ENCODE measurements at regions not wholly inside any gene's neighbourhood (a gene's known extent, or its start where the extent isn't known, plus 50 kb on each side); places are given as distances from the start of the nearest gene placed in this dataset.

GRCh38 chr2:128559533-128560515 is 241.2 kb upstream of the HS6ST1 start:
- DNase-seq: no peak

DNA sequence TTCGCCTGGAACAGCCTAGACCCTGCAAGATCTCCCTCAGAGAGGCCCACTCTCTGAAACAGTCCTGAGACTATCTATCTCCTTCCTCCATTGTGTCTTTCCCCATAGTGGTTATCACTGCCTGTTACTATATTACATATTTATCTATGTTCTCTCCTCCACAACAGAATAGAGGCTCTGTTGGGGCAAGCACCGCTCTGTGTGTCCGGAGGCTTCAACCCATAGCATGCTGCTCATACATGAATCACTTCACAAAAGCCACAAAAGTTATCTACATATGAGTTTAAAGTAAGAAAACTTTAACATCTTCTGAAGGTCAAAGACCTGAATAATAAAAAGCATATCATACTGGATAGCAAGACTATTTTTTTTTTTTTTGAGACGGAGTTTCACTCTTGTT is 242.1 kb upstream of the HS6ST1 start:
- DNase-seq: no peak

- no peak for DNase-seq
These were observed 244.0 kb upstream of the HS6ST1 start for GRCh38 chr2:128562471-128563347.

DNA sequence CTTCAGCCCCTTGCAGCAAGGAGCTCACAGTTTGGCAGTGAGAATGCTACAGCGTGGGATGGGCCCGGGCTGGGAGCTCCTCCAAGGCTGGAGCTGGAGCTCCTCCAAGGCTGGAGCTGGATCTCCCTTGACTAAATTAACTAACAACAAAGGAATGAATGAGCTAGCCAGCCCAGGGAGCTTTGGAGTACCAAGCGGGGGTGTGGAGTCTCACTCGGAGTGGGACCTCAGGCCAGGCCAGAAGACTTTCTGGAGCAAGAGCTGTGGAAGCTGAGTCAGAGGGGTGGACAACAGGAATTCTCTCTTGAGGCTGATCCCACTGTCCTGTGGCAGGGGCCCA is 244.7 kb upstream of the HS6ST1 start:
- no peak for DNase-seq

- DNase-seq: no peak
These were observed 245.5 kb upstream of the HS6ST1 start for GRCh38 chr2:128564131-128564530.

DNA sequence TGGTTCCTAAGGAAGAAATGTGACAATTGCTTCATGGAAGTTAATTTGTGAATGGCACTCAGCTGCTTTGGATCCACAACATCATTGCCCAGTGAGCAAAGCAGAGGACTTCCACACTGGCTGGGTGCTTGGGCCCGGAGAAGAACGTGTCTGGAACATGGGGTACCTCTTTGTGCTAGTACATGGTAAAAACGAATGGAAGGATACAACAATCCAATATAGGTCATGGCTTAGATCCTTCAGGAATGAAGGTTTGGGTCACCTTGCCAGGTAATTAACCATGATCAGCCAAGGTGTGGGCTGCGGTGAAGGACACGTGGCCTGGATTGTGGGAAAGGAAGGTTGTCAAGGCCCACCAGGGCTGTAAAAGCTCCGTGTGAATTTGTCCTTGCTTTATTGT is 245.9 kb upstream of the HS6ST1 start:
- no peak for DNase-seq

DNA sequence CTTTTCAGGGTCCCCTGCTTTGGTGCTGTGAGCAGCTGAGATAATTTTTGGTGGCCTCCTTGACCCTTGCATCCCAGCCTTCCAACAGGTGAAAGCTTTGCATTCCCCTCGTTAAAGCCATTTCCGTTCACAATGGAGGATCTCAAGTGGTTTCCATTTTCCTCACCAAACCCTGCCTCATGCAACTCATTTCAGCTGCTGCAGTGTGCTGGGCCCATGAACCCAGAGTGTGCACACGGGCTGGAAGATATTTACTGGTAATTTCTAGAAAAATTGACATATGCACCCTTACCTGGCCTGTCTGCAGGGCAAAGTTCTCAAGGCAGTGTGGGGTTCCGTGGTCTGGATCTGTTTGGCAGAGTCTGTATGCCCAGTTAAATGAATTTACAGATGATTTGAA is 246.8 kb upstream of the HS6ST1 start:
- no peak for DNase-seq

- DNase-seq: no peak
These were observed 248.0 kb upstream of the HS6ST1 start for GRCh38 chr2:128566671-128567070.

DNA sequence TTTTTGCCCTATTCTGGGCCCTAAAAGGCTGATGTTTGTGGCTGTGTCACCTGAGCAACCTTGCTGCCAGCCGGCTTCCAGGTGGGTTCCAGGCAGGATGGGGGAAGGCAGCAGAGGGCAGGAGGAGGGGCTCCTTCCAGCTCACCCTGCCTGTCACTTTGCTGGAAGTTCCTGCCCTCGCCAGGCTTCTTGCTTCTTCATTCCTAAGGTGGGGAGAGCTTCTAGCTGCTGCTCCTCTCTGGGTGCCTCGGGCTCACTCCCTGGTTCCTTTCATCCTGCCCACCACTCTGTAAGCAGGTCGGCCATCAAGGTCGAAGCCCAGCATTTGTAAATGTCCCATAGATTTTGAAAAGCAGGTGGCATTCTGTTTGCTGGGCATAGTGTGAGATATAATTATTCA is 249.4 kb upstream of the HS6ST1 start:
- DNase-seq: no peak

DNA sequence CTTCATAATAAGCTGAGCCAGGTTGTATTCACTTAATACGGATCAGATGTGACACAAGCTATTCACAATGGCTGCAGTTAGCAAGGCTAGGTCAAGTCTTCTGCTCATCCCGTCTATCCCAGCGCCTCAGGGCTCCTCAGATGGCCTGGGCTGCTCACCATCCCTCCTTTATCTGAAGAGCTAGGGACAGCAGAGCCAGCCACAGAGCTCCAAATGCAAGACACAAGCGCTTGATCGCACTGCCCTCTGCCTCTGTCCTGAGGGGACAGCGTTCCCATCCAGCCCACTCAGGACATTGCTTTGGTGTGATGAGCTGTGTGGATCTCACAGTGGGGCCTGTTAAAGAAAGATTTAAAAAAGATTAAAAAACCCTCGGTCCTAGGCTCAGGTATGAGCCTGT is 254.4 kb upstream of the HS6ST1 start:
- DNase-seq: no peak

DNA sequence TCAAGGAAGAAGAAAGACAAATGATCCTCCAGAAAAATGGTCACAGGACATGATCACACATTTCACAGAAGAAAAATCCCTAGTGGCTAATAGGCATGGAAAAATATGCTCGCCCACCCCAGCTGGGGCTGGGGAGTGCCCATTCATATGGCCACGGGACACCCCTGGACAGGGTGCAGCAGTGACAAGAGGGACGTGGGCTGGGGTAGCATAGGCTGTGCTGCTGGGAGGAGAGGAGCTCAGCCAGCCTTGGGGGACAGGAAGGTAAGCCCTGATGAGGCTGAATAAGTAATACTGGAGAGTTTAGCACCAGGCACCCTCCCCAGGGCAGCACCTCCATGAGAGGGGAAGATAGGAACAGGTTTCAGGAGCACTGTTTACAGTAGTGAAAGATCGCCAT is 254.9 kb upstream of the HS6ST1 start:
- DNase-seq: no peak

DNA sequence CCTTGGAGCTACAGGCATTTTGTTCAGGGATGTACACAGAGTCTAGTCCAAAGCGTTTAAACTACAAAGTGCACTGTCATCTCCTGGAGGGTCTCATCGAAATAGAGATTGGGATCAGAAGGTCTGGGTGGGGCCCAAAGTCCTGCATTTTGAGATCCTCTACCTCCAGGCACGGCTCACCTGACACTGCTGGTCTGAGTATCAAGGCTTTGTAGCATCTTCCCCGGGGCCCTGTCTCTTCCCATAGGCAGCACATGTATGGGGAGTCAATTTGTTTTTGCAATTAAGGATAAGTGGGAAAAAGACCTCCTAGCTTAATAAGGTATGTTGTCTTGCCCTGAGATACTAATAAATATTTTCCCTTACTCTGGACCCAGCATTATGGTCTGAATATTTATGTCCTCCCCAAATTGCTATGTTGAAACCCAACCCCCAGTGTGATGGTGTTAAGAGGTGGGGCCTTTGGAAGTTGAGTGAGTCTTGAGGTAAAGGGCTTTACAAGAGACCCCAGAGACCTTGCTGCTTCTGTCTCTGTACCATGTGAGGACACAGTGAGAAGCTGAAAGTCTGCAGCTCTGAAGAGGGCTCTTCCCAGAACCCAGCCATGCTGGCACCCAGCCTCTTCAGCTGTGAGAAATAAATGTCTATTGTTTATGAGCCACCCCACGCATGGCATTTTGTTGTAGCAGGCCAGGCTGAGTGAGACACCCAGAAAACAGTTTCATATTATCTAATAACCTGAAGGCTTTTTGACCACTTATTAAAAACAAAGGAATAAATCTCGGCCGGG is 258.7 kb upstream of the HS6ST1 start:
- DNase-seq: no peak

DNA sequence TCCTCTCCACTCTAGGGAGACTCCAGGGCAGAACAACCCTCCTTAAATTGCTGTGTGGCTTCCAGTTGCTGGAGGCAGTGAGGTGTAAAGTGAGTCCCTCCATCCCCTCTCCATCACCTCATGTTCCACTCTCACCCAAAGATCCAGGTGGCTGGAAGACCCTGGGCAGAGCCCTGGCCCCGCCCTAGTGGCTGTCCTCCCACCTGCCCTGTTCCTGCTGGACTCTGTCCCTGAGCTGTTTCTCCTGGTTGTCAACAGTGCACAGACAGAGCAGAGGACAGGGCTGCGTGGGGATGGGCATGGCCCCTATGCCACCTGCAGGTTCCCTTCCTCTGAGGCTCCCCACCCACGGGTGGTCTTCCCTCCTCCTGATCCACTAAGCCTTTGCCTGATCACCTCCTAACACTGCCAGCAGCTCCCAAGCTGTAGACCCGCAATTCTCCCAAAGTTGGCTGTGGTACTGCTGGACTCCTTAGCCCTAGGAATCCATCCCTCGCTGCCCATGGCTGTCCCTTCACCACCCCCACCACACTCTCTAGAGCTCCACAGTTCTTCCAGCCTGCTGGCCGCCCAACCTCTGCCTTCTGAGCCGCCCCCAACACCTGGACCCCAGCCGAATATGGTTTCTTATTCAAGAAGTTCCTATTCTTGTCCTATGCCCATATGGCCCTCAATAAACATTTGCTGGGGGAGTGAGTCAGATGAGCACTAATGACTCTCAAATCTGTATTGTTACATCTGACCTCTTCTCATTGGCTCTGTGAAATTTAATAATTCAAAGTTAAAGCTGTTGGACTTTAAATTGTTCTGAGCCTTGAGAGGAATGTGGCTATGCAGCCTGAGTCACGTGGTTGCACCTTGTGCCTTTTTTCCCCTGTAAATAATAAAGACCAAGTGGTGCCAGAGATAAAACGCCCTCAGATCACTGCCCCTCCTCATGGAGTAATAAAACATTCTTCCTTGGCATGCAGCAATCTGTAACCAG is 260.0 kb upstream of the HS6ST1 start:
- no peak for DNase-seq

DNA sequence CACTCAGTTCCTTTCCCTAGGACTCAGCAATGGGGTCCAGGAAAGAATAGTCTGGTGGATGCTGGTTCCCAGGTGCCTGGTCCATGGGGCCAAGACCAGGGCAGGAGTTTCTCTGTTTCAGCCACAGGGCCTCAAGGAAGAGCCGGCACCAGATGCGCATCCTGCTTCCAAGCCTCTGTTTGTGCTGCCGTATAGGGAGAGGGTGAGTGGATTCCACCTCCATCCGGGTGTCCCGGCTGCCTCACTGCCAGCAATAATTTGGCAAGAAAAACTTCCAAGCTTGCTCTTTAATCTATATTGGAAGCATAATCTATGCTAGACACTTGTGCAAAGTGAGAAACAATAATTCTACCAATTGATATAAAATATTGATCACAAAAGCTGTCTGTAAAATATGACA is 261.2 kb upstream of the HS6ST1 start:
- no peak for DNase-seq

DNA sequence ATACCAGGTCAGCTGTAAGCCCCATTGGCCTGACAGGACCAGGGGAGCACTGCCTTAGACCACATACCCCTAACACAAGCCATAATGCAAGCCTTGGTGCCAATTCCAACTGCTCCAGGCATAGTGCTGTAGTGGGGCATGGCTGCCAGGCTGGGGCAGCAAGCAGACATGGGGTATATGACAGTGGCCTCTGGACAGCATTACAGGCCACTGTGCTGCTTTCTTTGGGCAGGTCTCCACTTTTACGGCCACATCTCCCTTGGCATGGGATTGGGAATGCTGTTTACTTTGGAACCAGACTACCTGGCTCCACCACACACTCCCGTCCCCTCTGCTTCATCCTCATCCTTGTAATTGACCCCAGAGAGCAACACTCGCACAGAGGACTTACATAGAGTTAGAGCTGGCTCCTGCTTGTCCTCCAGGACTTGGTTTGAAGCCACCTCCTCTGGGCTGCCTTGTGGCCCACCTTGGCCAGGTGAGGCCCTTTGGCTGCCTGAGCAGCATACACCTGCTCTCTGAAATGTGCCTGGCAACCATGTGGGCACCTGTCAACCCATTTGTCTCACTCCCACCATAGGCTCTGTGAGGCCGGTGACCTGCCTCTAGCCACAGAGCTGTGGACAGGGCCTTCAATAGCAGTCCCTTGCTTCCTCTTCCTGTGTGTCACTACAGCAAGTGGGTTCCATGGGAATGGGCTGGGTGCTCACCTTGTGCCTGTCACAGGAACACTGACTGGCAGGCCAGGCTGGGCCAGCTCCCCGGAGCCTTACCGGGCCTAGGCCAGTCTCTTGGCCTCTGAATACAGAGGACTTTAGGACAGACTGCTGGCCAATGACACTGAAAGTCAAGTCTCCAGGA is 262.6 kb upstream of the HS6ST1 start:
- DNase-seq: no peak

GRCh38 chr2:128581849-128582244 is 263.2 kb upstream of the HS6ST1 start:
- no peak for DNase-seq

DNA sequence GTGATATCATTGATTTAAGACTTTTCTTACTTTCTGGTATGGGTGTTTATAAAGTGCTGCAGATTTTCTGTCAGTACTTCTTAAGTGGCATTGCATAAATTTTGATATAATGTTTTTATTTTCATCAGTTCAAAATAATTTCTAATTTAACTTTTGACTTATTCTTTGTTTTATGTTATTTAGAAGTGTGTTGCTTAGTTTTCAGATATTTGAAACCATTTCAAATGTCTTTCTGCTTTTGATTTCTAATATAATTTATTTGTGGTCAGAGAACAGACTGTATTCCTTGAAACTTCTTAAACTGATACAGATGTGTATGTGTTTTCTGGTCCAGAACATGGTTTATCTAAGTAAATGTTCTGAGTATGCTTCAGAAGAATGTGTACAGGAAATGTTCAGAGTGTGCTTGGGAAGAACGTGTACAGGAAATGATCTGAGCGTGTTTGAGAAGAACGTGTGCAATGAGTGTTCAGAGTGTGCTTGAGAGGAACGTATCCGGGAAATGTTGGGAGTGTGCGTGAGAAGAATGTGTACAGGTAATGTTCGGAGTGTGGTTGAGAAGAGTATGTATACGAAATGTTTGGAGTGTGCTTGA is 265.7 kb upstream of the HS6ST1 start:
- no peak for DNase-seq

GRCh38 chr2:128585706-128586105 is 267.0 kb upstream of the HS6ST1 start:
- DNase-seq: no peak

- no peak for DNase-seq
These were observed 271.0 kb upstream of the HS6ST1 start for GRCh38 chr2:128589681-128590080.

- DNase-seq: no peak
These were observed 271.8 kb upstream of the HS6ST1 start for GRCh38 chr2:128590309-128591021.
